Endothelial cell of umbilical vein (primary cell): ENCODE measurements at regions not wholly inside any gene's neighbourhood (a gene's known extent, or its start where the extent isn't known, plus 50 kb on each side); places are given as distances from the start of the nearest gene placed in this dataset.

Source experiments
- BruUV-seq: library from RNA; stranded (reverse); fragments of 400-500 nt; replicated peaks from 2 replicates; lab custom pipeline; 2021; lab: Mats Ljungman, UMichigan
- CTCF ChIA-PET: fragments of 300-600, 350-600 bp; sonication (Branson Sonifier 250); formaldehyde crosslinking; loops from one replicate; lab custom pipeline; 2021; ENCODE audit warnings: antibody characterized with exemption, inconsistent platforms; lab: Charles Lee
- POLR2A ChIA-PET: fragments of 300-600, 350-600 bp; sonication (Branson Sonifier 250); formaldehyde crosslinking; loops from one replicate; lab custom pipeline; 2021; ENCODE audit warnings: antibody characterized with exemption, inconsistent platforms; lab: Charles Lee
- DNase-seq: peaks from one replicate; pipeline ENCODE4 v3.0.0-alpha.2; 2011; ENCODE audit warnings: low read depth, low spot score
- FAIRE-seq: peaks from 2 replicates; lab custom pipeline; 2011; peaks lifted over from hg19 to GRCh38; lab: Jason Lieb, UNC
- H2AFZ ChIP-seq: 2 replicates; pipeline ENCODE4 v1.6.0; 2012; ENCODE audit warnings: low read depth, low read length, control low read depth, inconsistent platforms
- H3K27ac ChIP-seq: 2 replicates; pipeline ENCODE4 v1.5.1; 2011; ENCODE audit warnings: low read depth, mild to moderate bottlenecking, control low read depth, low read length, moderate library complexity; ENCODE audit not compliant: insufficient read depth
- H3K27me3 ChIP-seq, 2 experiments: 2 replicates each; pipeline versions ENCODE4 v1.6.0 to v1.6.1; 2011; ENCODE audit warnings: low read length in 2 of 2, mixed read lengths in 1 of 2; ENCODE audit not compliant: control insufficient read depth in 2 of 2, insufficient read depth in 2 of 2
- H3K36me3 ChIP-seq, 2 experiments: 2 replicates in 1 of 2; 3 replicates in 1 of 2; pipeline ENCODE4 v1.5.1; 2011; ENCODE audit warnings: low read length in 2 of 2, mild to moderate bottlenecking in 1 of 2, moderate library complexity in 1 of 2; ENCODE audit not compliant: control insufficient read depth in 2 of 2, insufficient read depth in 2 of 2; ENCODE audit errors: extremely low read depth in 1 of 2
- H3K4me1 ChIP-seq: 3 replicates; pipeline ENCODE4 v1.5.1; 2011; ENCODE audit warnings: mild to moderate bottlenecking, low read length; ENCODE audit not compliant: control insufficient read depth, insufficient read depth; ENCODE audit errors: extremely low read depth
- H3K4me2 ChIP-seq: 2 replicates; pipeline ENCODE4 v1.6.1; 2011; ENCODE audit warnings: low read length, control low read depth, mixed read lengths; ENCODE audit not compliant: insufficient read depth
- H3K4me3 ChIP-seq, 3 experiments: fragments of 200-600 bp in 1 of 3; sonication (generic), shearing (Covaris generic) in 1 of 3; replicated peaks in 1 of 3; 2 replicates each; pipeline ENCODE4 v1.5.1; 2011 to 2016; ENCODE audit warnings: control low read depth in 3 of 3, low read length in 3 of 3, mild to moderate bottlenecking in 2 of 3, inconsistent platforms in 1 of 3, low read depth in 1 of 3, moderate library complexity in 1 of 3; ENCODE audit not compliant: insufficient read depth in 1 of 3
- H3K79me2 ChIP-seq: 2 replicates; pipeline ENCODE4 v1.6.0; 2012; ENCODE audit warnings: low read length, inconsistent platforms; ENCODE audit not compliant: control insufficient read depth, insufficient read depth
- H3K9ac ChIP-seq: replicated peaks from 2 replicates; pipeline ENCODE3; 2011; ENCODE audit warnings: low read length, control low read depth; ENCODE audit not compliant: insufficient read depth; ENCODE audit errors: extremely low read depth
- H3K9me1 ChIP-seq: replicated peaks from 3 replicates; pipeline ENCODE4 v1.6.0; 2011; ENCODE audit warnings: mild to moderate bottlenecking, low read length; ENCODE audit not compliant: control insufficient read depth, insufficient read depth; ENCODE audit errors: extremely low read depth
- H3K9me3 ChIP-seq: replicated peaks from 2 replicates; pipeline ENCODE4 v1.5.1; 2012; ENCODE audit warnings: low read length, inconsistent platforms; ENCODE audit not compliant: control insufficient read depth, insufficient read depth
- H4K20me1 ChIP-seq: replicated peaks from 2 replicates; pipeline ENCODE3; 2011; ENCODE audit warnings: mild to moderate bottlenecking, low read length; ENCODE audit not compliant: control insufficient read depth, insufficient read depth; ENCODE audit errors: extremely low read depth
- EZH2 ChIP-seq: IDR thresholded peaks from 2 replicates; pipeline ENCODE4 v1.6.1; 2012; ENCODE audit warnings: borderline replicate concordance, low read depth, mild to moderate bottlenecking, moderate library complexity, low read length, inconsistent platforms; ENCODE audit not compliant: severe bottlenecking
- FOS ChIP-seq: IDR thresholded peaks from 2 replicates; pipeline ENCODE4 v1.6.1; 2011; ENCODE audit warnings: mild to moderate bottlenecking, low read length, moderate library complexity, borderline replicate concordance; ENCODE audit not compliant: insufficient read depth
- GATA2 ChIP-seq: IDR thresholded peaks from 2 replicates; pipeline ENCODE4 v1.7.0; 2011; ENCODE audit warnings: low read depth, mild to moderate bottlenecking, moderate library complexity, mixed read lengths, low read length; ENCODE audit not compliant: insufficient read length, insufficient read depth
- JUN ChIP-seq: IDR thresholded peaks from 2 replicates; pipeline ENCODE4 v1.6.1; 2011; ENCODE audit warnings: borderline replicate concordance, low read depth; ENCODE audit not compliant: insufficient read length, insufficient read depth
- MYC ChIP-seq: IDR thresholded peaks from one replicate; pipeline ENCODE4 v1.6.1; 2011; ENCODE audit warnings: mild to moderate bottlenecking, low read depth, low read length
- POLR2A ChIP-seq: IDR thresholded peaks from 2 replicates; pipeline ENCODE4 v1.6.1; 2012; ENCODE audit warnings: low read depth, mild to moderate bottlenecking, control low read depth, low read length
- POLR2AphosphoS5 ChIP-seq: IDR thresholded peaks from 2 replicates; pipeline ENCODE4 v1.6.1; 2012; ENCODE audit warnings: low read depth, mild to moderate bottlenecking, control low read depth, low read length, moderate library complexity; ENCODE audit not compliant: insufficient read depth
- dilution Hi-C: fragments of 300-500 bp; cut with MboI; formaldehyde crosslinking; loops from one replicate; pipeline ENCODE4 v1.15.0; 2019; ENCODE audit warnings: low sequenced_read_pairs; ENCODE audit not compliant: extremely low pct_ligation_motif_present
- intact Hi-C: fragments of 100-400 bp; cut with micrococcal nuclease; formaldehyde crosslinking; loops from one replicate; pipeline ENCODE4 v1.10.0; 2022
- TF ChIP-seq, protein P1 (sequence below), 2 donors: IDR thresholded peaks; 1 replicate in 1 of 2; 2 replicates in 1 of 2; pipeline ENCODE4 v1.5.1; 2011; ENCODE audit warnings: low read length in 2 of 2, mild to moderate bottlenecking in 2 of 2, moderate library complexity in 2 of 2, control low read depth in 1 of 2, inconsistent platforms in 1 of 2, low read depth in 1 of 2; ENCODE audit not compliant: insufficient read depth in 1 of 2; ENCODE audit errors: extremely low read depth in 1 of 2
- TF ChIP-seq, protein P2 (sequence below): IDR thresholded peaks from 2 replicates; pipeline ENCODE4 v1.6.1; 2011; ENCODE audit not compliant: insufficient read depth, insufficient read length

DNA sequence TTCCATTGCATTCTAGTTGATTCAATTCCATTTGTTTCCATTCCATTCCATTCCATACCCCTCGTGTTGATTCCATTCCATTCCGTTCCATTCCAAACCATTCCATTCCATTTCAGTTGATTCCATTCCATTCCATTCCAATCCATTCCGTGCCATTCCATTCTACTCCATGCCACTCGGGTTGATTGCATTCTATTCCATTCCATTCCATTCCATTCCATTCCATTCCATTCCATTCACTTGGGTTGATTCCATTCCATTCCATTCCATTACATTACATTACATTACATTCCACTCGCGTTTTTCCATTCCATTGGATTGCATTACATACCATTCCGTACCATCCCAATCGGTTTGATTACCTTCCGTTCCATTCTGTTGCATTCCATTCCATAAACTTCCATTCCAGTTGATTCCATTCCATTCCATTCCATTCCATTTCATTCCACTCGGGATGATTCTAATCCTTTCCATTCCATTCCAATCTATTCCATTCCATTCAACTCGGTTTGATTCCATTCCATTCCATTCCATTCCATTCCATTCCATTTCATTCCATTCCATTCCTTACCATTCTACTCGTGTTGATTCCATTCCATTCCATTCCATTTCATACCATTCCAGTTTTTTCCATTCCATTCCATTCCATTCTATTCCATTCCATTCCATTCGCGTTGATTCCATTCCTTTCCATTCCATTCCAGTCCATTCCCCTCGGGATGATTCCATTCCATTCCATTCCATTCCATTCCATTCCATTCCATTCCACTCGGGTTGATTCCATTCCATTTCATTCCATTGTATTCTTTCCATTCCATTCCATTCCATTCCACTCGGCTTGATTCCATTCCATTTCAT, 1140.4 kb downstream of the RPIA start:
- Histone ChIP-seq H3K27ac (no peak overlapping the region), H3K4me3 (no peak overlapping the region), H3K79me2 (no peaks in the 10 kb centered on the region), H3K9ac (no peak overlapping the region), H2AFZ (no peak overlapping the region), H3K4me2 (no peak overlapping the region), H3K9me1 (no peaks in the 10 kb centered on the region), H4K20me1 (no peaks in the 10 kb centered on the region), H3K9me3 (peaks cover 34% of the 10 kb centered on the region), H3K27me3 (no peaks in the 10 kb centered on the region), H3K36me3 (no peaks in the 10 kb centered on the region), H3K4me1 (no peaks in the 10 kb centered on the region)
- POLR2A ChIA-PET = no interaction called here
- TF ChIP-seq FOS (no peak), MYC (no peak), JUN (no peak), POLR2AphosphoS5 (no peak), POLR2A (no peak), GATA2 (no peak), EZH2 (no peak)
- TF ChIP-seq, protein P1, sequence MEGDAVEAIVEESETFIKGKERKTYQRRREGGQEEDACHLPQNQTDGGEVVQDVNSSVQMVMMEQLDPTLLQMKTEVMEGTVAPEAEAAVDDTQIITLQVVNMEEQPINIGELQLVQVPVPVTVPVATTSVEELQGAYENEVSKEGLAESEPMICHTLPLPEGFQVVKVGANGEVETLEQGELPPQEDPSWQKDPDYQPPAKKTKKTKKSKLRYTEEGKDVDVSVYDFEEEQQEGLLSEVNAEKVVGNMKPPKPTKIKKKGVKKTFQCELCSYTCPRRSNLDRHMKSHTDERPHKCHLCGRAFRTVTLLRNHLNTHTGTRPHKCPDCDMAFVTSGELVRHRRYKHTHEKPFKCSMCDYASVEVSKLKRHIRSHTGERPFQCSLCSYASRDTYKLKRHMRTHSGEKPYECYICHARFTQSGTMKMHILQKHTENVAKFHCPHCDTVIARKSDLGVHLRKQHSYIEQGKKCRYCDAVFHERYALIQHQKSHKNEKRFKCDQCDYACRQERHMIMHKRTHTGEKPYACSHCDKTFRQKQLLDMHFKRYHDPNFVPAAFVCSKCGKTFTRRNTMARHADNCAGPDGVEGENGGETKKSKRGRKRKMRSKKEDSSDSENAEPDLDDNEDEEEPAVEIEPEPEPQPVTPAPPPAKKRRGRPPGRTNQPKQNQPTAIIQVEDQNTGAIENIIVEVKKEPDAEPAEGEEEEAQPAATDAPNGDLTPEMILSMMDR (IDR thresholded peaks at IDR 0.05; ENCODE audit: extremely low read depth in 1 of 2, insufficient read depth in 1 of 2, low read depth in 1 of 2, low read length in 2 of 2) = no peak
- TF ChIP-seq, protein P2, sequence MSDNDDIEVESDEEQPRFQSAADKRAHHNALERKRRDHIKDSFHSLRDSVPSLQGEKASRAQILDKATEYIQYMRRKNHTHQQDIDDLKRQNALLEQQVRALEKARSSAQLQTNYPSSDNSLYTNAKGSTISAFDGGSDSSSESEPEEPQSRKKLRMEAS = no peak
- dilution Hi-C loops (no loop called here), intact Hi-C loops (no loop called here)
- no peak for FAIRE-seq
- no TSS peak for BruUV-seq
- peak; percentile 67 for DNase-seq
- CTCF ChIA-PET = no interaction called here
